Activated CD8-positive, alpha-beta memory T cell treated with anti-CD3 and anti-CD28 coated beads for 36 hours (primary cell): ENCODE measurements at regions not wholly inside any gene's neighbourhood (a gene's known extent, or its start where the extent isn't known, plus 50 kb on each side); places are given as distances from the start of the nearest gene placed in this dataset.

Source experiments
- CTCF ChIA-PET: fragments of 350-600 bp; sonication (Branson Sonifier 250); formaldehyde crosslinking; loops from one replicate; lab custom pipeline; 2021; ENCODE audit warnings: antibody characterized with exemption; lab: Charles Lee
- POLR2A ChIA-PET: fragments of 350-600 bp; sonication (Branson Sonifier 250); formaldehyde crosslinking; loops from one replicate; lab custom pipeline; 2021; ENCODE audit warnings: antibody characterized with exemption; lab: Charles Lee

DNA sequence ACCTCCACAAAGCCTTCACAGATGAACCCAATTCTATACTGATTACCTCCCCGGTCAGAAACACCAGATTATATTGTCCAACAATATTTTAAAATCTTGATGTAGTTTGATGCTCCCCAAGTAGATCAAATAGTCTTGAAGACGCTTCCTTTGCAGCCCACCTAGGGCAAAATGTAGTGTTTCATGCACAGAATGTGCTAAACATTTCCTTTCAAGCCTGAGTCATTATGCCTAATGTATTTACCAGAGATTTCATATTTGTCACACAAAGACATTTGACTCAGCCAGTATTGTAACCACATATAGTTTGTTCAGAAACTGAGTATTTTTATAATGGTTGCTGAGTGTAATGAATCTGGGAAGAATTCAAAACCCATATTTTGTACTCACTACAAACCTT, 1396.8 kb downstream of the LRRC4C start:
- POLR2A ChIA-PET = no interaction called here
- CTCF ChIA-PET = no interaction called here

DNA sequence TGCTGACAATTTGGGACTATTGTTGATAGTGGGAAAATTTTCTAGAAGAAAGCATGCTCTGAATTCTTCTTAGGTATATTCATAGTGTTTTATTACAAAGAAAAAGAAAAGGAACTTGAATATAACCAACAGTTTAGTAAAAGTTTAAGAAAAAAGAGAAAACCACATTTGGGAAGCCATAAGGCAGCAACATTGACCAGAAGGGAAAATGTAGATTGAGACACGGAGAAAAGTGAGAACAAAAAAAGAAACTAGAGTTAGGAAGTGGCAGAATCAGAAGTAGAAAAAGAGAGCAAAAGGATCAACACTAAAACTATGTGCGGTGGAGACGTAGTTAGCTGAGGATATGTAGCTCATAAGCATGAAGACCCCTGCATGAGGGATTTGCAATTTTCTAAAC, 1398.2 kb downstream of the LRRC4C start:
- POLR2A ChIA-PET = no interaction called here

DNA sequence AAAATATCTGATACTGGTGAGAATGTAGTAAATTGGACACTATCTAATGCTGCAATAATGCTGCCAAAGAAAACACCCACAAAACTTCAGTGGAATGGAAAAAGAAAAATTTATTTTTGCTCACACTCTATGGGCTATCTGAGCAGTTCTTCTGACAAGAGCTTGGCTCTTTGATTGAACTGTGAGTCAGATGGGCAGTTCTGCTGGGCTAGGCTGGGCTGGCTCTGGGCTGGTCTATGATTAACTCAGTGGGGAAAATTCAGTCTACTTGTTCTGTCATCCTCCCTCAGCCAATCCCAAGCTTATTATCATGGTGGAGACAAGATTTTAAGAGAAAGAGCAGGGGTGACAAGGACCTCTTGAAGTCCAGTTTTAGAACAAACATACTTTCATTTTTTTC, 1404.8 kb downstream of the LRRC4C start:
- ChIA-PET CTCF (no interaction called here), POLR2A (no interaction called here)

More for the DNA sequence above, 1398.2 kb downstream of the LRRC4C start:
- CTCF ChIA-PET = no interaction called here

DNA sequence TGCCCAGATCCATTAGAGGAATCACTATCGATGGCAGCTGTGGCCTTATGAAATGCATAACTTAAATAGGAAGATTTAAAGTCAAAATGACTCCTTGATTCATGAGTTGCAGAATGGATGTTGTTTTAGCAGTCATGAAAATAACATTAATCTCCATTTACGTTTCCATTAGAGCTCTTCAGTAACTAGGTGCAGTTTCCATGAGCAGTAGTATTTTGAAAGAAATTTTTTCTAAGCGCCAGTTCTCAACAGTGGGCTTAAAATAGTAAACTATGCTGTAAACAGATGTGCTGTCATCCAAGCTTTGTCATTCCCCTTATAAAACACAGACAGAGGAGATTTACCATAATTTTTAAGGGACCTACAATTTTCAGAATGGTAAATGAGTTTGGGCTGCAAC, 1414.1 kb downstream of the LRRC4C start:
- POLR2A ChIA-PET = no interaction called here
- CTCF ChIA-PET = no interaction called here

DNA sequence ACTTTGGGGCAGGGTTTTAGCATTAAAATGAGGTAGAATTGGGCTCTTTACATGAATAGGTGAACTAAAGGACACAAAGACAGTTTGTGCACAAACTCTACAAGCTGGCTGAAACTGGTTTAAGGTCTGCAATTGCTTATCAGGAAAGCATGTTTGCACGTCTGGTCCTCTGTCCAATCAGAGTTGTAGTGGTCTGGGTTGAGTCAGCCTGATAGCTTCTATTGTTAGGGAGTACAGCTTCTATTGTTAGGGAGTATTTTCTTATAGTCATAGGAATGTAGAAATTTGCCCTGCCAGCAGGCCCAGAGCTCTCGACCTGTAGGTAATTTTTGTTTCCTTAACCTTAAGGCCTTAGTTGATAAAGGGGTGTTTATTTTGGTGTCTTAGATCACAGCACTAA, 1422.4 kb downstream of the LRRC4C start:
- CTCF ChIA-PET = no interaction called here

DNA sequence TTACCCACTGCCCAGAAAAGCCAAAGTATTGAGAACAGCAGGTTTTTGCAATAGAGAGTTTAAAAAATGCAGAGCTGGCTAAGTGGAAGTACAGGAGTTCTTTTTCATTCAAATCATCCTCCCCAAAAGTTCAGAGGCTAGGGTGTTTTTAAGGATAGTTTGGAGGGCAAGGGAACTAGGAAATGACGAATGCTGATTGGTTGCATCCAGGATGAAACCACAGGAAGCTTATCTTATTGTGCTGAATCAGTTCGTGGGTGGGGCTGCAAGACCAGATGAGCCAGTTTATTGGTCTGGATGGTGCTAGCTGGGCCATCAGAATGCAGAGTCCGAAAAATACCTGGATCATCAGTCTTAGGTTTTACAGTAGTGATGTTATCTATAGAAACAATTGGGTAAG, 1427.1 kb downstream of the LRRC4C start:
- ChIA-PET CTCF (no interaction called here), POLR2A (no interaction called here)

More for the DNA sequence above, 1422.4 kb downstream of the LRRC4C start:
- POLR2A ChIA-PET = no interaction called here

DNA sequence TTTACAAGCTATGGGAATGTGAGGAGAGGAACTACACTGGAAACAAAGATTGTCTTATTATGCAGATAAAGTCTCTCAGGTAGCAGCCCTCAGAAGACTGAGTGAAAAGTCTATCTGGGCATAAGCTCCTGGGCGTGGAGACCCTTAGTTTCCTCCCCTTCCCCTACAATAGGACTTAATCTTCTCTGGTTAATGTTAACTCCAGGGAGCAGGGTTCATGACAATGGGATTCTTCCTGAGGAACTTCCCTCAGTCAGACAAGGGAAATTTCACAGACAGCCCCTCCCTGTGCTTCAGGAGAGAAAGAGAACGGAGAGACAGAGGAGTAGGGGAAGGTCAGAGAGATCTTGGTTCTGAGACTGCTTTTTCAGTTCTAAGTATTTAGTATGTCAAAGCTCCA, 1428.6 kb downstream of the LRRC4C start:
- ChIA-PET POLR2A (no interaction called here), CTCF (no interaction called here)

DNA sequence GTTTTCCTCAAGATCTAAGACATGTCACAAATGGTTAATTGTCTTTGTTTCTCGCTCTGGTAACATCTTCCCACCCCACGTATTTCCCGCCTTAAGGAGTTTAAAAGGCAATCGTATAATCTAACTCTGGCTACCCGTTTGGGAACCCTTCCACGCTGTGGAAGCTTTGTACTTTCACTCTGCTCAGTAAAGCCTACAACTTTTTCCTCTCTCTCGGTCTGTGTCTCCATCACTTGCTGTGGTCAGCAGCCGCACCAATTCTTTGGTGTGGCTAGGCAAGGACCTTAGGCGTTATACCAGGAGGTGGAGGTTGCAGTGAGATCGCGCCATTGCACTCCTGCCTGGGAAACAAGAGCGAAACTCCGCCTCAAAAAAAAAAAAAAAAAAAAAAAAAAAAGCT, 1430.1 kb downstream of the LRRC4C start:
- CTCF ChIA-PET = no interaction called here
- POLR2A ChIA-PET = no interaction called here

DNA sequence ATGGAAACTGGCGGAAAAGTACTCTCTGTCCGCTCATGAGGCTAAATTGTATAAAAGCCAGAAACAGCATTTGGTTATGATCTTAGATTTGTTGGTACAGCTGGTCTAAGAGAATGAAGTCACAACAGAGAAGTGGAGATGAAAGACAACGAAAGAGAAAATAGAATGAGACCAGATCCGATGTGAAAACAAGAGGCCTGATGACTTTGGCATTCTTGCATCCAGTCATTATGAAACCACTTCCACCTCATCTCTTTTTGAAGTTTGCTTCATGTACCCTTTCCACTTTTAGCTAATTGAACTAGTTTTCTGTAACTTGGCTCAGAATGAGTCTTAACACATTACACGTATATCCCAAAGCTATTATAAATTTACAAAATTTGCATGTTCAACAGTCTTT, 1431.7 kb downstream of the LRRC4C start:
- ChIA-PET POLR2A (no interaction called here), CTCF (no interaction called here)

DNA sequence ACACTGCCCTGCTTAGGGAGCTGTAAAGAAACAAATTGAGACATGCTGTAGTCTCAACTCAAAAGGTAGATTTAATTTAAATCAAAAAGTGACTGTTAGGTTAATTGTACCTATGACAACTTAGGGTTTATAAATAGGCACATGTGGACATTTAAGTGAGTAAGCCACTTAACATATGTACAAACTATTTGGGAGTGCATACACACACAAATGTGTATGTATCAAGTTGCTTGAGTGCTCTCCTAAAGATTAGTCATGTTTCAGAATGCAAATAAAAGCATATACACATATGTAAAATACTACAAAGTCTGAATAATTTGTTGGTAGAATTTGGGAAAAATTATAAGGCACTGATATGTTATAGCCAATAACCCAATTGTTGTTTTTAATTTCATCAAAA, 1435.7 kb downstream of the LRRC4C start:
- ChIA-PET CTCF (no interaction called here), POLR2A (no interaction called here)

DNA sequence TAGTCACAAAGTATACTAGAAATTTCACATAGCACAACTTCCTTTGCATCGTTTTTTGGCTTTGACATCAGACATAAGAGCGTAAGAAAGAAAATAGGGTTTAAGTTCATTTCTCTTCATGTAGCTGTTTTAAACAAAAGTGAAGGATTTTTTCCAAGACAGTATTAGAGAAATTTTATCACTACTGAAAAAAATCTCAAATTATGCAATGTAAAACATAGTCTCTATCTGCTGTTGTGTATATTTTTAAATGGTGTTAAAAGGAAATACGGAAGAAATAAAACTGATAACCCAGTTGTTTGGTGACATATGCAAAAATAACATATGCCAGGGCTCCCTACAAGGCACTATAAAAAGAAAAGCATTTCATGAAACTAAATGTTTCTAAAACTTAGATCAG, 1449.4 kb downstream of the LRRC4C start:
- CTCF ChIA-PET = no interaction called here
- POLR2A ChIA-PET = no interaction called here

DNA sequence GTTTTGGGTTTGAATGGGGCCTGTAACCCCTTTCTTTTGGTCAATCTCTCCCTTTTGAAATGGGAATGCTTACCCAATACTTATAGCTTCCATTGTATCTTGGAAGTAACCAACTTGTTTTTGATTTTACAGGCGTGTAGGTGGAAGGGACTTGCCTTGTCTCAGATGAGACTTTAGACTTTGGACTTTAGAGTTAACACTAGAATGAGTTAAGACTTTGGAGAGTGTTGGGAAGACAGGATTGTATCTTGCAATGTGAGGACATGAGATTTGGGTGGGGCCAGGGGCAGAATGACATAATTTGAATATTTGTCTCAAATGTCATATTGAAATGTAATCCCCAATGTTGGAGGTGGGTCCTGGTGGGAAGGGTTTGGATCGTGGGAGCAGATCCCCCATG, 1466.9 kb downstream of the LRRC4C start:
- ChIA-PET CTCF (no interaction called here), POLR2A (no interaction called here)

DNA sequence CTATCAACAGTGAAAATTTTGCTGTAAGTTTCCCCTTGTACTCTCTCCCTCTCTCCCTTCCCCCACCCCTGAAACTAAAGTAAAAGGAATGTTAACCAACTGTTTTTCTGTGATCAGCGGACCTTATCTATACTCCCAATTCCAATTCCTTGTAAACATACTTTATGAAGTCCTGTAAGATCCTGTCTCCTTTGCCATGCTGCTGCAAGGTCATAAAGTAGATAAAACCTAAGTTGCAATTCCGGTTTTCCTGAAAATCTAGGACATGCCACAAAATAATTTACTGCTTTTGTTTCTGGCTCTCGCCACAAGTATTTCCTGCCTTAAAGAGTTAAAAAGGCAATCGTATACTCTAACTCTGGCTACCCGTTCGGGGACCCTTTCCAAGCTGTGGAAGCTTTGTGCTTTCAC, 1469.0 kb downstream of the LRRC4C start:
- ChIA-PET CTCF (no interaction called here), POLR2A (no interaction called here)

DNA sequence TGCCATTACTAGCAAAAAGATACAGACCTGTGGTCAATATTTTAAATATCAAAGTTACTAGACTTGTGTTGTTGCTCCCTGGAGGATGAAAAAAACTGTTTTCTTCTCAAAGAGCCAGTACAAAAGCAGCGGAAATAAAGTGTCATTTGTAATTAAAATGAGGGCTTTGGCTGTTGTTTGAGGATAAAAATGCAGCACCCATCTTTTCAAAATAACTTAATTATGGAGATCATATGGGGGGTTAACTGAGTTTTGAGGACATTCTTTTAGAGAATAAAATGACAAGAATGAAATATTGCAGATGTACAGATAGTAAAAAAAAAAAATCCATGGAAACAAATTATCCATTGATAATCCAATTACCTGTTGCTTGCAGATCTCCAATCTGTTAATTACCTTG, 1484.4 kb downstream of the LRRC4C start:
- CTCF ChIA-PET = no interaction called here
- POLR2A ChIA-PET = no interaction called here

DNA sequence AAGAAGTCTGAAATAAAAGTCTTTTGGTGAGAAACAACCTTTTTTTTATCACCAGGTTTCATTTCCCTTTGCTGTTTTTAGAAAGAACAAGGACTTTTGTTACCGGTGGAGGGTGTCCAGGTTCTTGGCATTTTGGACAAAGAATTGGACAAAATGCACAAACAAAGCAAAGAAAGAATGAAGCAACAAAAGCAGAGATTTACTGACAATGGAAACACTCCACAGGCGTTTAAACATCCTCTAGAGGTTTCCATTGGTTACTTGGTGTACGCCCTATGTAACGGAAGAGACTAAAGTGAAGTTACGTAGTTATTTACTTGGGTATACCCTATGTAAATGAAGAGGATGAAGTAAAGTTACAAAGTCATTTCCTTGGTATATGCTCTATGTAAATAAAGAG, 1487.0 kb downstream of the LRRC4C start:
- ChIA-PET POLR2A (no interaction called here), CTCF (no interaction called here)

DNA sequence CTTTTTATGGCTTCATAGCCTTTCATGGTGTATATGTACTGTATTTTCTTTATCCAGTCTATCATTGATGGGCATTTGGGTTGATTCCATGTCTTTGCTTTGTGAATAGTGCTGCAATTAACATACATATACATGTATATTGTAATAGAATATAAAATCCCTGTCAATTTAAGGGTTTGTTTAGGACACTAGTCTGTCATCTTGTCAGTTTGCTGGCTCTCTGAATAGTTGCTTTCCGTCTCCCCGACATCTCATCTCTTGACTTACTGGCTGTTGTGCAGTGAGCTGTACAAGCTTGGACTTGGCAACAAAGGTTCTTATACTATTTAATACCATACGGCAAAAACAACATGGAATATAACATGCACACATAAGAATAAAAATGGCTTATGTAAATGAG, 1487.5 kb downstream of the LRRC4C start:
- ChIA-PET POLR2A (no interaction called here), CTCF (no interaction called here)

DNA sequence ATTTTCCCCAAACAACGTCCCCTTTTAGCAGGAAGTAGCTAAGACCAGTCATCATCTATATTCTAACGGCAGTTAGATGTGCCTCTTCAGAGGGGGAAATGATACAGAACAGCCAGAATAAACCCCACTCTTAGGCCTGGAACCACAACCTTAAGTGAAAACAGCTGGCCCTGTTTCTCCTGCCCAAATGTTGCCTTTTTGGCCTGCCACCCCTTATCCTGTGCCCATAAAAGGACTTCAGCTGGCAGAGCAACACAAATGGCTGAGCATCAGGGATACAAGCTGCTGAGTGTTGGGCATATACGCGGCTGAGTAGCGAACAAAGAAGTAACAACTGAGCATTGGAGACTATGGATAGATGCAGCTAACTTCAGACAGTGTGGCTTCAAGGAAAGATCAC, 1491.4 kb downstream of the LRRC4C start:
- ChIA-PET POLR2A (no interaction called here), CTCF (no interaction called here)

DNA sequence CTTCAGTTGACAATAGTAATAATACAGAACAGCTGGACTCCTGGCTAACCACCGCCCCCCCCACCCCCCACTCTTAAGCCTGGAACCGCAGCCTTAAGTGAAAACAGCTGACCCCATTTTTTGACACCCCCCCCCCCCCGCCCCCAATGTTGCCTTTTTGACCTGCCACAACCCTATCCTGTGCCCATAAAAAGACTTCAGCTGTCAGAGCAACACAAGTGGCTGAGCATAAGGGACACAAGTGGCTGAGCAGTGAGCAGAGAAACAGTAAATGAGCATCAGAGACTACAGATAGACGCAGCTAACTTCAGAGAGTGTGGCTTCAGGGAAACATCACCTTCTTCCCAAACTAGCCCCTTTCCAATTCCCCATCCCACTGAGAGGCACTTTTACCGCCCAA, 1493.8 kb downstream of the LRRC4C start:
- POLR2A ChIA-PET = no interaction called here

DNA sequence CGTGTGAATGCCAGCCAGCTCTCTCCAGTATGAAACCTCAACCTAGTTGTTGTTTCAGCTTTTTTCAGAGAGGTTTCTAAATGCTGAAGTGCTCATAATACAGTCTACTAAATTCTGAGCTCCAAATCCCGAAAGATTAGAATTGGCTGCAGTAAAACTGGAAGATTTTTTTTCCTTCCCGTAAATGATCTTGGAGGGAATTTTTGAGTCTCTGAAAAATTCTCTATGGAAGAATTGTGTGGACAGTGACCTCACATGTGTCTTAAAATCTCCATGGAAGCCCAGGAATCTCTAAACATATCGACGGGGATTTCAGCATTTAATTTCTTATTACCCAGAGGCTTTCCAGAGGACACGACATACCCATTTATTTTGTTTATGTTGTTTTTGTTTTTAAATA, 1499.2 kb downstream of the LRRC4C start:
- ChIA-PET POLR2A (no interaction called here), CTCF (no interaction called here)

More for the DNA sequence above, 1493.8 kb downstream of the LRRC4C start:
- CTCF ChIA-PET = no interaction called here

DNA sequence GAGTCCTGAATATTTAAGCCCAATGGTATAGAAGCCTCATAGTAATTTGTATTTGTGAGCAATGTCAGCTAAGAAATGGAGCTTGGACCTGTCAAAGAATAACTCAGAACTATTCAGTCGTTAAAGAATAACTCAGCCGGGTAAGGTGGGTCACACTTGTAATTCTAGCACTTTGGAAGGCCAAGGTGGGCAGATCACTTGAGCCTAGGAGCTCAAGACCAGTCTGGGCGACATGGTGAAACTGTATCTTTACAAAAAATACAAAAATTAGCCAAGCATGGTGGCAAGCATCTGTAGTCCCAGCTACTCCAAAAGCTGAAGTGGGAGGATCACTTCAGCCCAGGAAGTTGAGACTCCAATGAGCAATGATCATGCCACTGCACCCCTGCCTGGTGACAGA, 1526.5 kb downstream of the LRRC4C start:
- CTCF ChIA-PET = no interaction called here
- POLR2A ChIA-PET = no interaction called here

DNA sequence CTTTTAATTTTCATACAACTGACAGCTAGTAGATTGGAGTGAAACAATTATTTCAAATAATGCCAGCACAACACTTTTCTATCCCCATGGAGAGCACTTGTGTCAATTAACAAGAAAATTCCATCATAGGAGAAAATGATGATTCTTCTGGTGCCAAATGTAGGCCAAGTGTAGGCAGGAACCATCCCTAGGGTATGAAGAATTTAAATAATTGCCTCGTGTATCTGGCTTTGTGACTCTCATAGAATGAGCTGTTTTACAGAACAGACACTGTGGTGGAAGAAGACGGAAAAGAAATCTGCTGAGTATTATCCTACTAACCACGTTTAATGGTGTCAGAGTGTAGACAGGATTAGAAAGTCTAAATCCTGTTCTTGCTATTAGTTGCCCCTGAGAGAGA, 1542.2 kb downstream of the LRRC4C start:
- ChIA-PET POLR2A (no interaction called here), CTCF (no interaction called here)

DNA sequence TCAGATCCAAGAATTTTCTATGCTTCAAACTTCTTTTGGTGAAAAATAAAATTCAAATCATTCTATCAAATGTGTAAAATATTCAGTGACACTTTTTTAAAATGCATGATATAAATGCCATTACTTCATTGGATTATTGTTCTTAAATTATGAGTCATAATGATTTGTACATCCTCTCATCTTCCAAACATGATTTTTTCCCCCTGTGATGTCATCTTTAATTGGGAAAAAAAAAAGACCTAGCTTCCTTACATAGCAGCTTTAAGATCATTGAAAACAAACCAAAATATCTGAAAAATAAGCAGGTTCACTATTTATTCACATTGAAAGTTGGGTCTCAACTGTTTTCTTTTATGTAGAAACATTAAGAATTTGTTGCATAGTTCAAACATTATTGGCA, 1549.4 kb downstream of the LRRC4C start:
- ChIA-PET CTCF (no interaction called here), POLR2A (no interaction called here)

DNA sequence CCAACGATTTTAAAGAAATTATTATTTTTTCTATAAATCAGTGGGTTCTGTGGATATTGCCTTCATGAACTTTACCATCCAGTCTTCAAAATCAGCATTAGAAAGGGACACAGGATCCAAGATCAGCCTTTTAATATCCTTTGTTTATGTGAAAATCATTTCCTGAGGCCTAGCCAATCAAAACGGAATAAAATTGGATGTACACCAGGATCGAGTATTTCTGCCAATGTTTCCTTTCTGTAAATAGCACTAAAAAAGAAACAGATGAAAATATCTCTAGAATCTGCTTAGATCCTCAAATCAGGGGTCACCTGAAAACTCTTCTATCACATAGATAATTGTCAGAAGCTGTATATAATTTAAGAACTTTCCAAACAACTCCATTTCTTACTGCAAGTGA, 1598.5 kb downstream of the LRRC4C start:
- CTCF ChIA-PET = no interaction called here
- POLR2A ChIA-PET = no interaction called here
